ENCODE measurements at regions not wholly inside any gene's neighbourhood (a gene's known extent, or its start where the extent isn't known, plus 50 kb on each side); places are given as distances from the start of the nearest gene placed in this dataset.

DNA sequence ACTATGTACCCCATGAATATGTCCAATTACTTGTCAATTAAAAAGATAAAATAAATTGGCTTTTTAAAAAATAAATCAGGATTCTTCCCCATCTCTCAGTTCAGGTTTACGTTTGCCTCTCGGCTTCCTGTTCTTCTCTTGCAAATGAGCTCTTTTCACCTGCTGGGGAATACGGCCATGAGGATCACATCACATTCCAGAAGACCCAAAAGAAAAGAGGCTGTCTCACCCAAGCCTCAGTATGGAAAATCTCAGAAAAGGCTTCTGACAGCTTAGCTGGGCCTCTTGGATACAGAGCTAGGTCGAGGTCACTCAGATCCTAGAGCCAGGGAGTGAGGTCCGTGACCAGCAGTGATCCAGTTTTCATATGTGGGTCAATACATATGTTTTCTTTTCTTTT lies 171.2 kb upstream of the SDK2 start:
- TF ChIP-seq TAF1 (IDR thresholded peaks at IDR 0.05; ENCODE audit: borderline replicate concordance, insufficient read depth, low read length): no peak
- TF ChIP-seq SIN3A (IDR thresholded peaks at IDR 0.05; ENCODE audit: borderline replicate concordance, insufficient read depth, low read length): no peak
- TF ChIP-seq, protein P1, sequence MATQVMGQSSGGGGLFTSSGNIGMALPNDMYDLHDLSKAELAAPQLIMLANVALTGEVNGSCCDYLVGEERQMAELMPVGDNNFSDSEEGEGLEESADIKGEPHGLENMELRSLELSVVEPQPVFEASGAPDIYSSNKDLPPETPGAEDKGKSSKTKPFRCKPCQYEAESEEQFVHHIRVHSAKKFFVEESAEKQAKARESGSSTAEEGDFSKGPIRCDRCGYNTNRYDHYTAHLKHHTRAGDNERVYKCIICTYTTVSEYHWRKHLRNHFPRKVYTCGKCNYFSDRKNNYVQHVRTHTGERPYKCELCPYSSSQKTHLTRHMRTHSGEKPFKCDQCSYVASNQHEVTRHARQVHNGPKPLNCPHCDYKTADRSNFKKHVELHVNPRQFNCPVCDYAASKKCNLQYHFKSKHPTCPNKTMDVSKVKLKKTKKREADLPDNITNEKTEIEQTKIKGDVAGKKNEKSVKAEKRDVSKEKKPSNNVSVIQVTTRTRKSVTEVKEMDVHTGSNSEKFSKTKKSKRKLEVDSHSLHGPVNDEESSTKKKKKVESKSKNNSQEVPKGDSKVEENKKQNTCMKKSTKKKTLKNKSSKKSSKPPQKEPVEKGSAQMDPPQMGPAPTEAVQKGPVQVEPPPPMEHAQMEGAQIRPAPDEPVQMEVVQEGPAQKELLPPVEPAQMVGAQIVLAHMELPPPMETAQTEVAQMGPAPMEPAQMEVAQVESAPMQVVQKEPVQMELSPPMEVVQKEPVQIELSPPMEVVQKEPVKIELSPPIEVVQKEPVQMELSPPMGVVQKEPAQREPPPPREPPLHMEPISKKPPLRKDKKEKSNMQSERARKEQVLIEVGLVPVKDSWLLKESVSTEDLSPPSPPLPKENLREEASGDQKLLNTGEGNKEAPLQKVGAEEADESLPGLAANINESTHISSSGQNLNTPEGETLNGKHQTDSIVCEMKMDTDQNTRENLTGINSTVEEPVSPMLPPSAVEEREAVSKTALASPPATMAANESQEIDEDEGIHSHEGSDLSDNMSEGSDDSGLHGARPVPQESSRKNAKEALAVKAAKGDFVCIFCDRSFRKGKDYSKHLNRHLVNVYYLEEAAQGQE (IDR thresholded peaks at IDR 0.05; ENCODE audit: insufficient read depth in 1 of 2, low read depth in 2 of 2, low read length in 2 of 2): no peak
- no peak for TF ChIP-seq FOXP2 (optimal IDR thresholded peaks at IDR 0.05; ENCODE audit: borderline replicate concordance, extremely low read depth, extremely low read length, insufficient read depth)
- TF ChIP-seq POLR2AphosphoS5 (IDR thresholded peaks at IDR 0.05; ENCODE audit: low read depth, low read length): no peak

DNA sequence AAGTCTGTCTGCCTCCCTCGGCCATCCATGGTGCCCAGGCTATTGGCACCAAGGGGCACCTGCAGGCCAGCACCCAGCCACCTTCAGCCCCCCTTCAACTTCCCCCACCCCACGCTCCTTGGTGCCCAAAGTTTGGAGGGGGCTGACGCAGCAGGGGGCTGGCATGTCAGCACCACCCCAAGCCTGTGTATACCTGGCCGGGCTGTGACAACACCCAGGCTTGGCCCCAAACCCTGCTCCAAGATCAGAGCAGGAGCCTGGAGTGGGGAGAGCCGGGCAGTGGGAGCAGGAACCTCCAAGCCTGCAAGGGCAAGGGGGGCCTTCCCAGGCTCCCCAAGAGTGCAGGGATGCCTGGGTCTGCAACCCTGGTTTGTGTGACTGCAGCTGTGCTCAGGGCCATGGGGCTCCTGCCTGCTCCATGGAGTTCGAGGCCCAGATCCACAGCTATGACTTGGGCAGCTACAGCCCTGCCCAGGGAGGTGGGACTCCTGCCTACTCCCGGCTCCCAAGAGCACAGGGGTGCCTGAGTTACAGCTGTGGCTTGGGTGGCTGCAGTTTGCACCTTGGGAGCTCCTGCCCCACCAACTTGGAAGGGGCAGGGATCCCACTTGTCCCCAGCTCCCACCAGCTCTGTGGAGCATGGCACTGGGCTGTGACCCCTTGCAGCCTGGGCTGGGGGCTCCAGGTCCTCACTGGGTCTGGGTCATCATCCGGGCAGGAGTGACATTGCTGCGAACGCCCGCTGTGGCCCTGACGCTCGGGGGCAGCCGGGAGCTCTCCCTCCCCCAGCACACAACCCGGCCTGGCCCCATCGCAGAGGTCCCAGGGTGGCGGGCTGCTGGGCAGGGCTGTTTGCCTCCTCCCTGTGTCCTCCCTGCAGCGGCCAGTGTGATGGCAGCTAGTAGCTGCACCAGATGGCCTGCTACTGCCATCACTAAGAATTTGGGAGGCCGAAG lies 175.5 kb upstream of the SDK2 start:
- no peak for TF ChIP-seq SIN3A (IDR thresholded peaks at IDR 0.05; ENCODE audit: borderline replicate concordance, insufficient read depth, low read length)
- TF ChIP-seq, protein P1 (IDR thresholded peaks at IDR 0.05; ENCODE audit: insufficient read depth in 1 of 2, low read depth in 2 of 2, low read length in 2 of 2): no peak
- no peak for TF ChIP-seq POLR2AphosphoS5 (IDR thresholded peaks at IDR 0.05; ENCODE audit: low read depth, low read length)
- no peak for TF ChIP-seq TAF1 (IDR thresholded peaks at IDR 0.05; ENCODE audit: borderline replicate concordance, insufficient read depth, low read length)
- TF ChIP-seq FOXP2 (optimal IDR thresholded peaks at IDR 0.05; ENCODE audit: borderline replicate concordance, extremely low read depth, extremely low read length, insufficient read depth): no peak

DNA sequence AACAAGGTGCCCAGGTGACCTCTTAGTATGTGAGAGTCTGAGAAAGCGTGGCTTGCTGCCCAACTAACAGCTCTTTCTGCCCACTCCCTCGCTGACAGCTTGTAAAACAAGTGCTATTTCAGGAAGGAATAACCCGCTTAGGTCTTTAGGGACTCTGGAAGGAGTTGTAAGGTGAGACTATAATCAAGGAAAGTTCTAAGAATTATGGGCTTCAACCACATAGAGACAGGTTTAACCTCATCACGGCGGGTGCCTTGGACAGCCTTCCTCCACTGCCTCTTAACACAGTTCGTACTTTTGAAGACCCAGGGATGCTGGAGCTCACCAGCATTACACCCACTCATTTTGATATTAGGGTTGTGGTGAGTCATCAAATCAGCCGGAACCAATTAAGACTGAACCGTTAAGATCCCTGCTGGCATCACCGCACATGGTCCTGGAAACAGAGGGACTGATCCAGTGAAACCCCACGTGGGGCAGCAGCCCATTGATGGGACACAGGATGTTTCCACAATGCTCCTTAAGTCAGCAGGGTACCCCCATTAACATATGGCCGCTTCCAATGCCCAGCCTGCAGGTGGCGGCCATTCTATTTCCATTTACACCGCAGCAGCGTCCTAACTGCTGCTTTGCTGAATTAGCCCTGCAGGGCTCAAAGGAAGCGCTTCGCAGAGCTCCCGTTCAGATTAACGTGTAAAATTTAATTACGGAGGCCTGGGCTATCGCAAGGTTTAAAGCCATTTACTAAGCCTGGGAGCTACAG lies 176.6 kb upstream of the SDK2 start:
- no peak for TF ChIP-seq POLR2AphosphoS5 (IDR thresholded peaks at IDR 0.05; ENCODE audit: low read depth, low read length)

DNA sequence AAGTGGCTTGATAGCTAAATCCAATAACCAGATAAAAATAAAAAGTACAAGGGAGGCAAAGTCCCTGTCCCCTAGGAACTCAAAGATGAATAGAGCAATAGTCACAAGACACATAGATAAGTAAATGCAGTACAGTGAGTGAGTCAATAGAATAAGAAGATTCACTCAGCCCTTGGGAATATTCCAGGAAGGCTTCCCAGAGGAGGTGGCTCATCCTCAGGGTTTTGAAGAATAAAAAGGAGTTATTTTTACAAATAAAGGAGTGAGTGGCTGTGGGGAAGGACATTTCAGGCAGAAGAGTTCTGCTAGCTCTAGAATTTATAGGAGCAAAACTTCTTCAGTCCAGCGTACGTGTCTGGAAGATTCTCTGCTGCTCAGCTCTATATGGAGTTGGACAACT lies 177.4 kb upstream of the SDK2 start:
- TF ChIP-seq, protein P1 (IDR thresholded peaks at IDR 0.05; ENCODE audit: insufficient read depth in 1 of 2, low read depth in 2 of 2, low read length in 2 of 2): no peak
- TF ChIP-seq POLR2AphosphoS5 (IDR thresholded peaks at IDR 0.05; ENCODE audit: low read depth, low read length): no peak
- TF ChIP-seq SIN3A (IDR thresholded peaks at IDR 0.05; ENCODE audit: borderline replicate concordance, insufficient read depth, low read length): no peak
- no peak for TF ChIP-seq FOXP2 (optimal IDR thresholded peaks at IDR 0.05; ENCODE audit: borderline replicate concordance, extremely low read depth, extremely low read length, insufficient read depth)
- TF ChIP-seq TAF1 (IDR thresholded peaks at IDR 0.05; ENCODE audit: borderline replicate concordance, insufficient read depth, low read length): no peak

DNA sequence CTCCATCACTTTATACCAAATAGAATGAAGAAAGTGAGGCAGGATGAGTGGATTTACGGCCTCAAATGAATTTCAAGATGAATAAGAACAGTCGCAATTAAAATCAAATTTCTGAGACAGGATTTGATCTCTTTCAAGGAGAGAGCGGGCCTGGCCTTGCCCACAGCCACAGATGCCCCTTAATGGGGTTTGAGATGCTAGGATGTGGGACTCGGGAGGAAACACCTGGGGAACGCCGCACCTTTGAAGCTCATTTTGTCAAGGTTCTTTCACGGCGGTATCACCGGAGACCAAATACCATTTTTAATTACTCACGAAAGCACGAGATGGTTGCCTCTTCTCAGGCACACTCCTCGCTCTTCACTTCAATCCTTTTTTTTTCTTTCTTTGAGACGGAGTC lies 178.1 kb upstream of the SDK2 start:
- TF ChIP-seq TAF1 (IDR thresholded peaks at IDR 0.05; ENCODE audit: borderline replicate concordance, insufficient read depth, low read length) (no peak), FOXP2 (optimal IDR thresholded peaks at IDR 0.05; ENCODE audit: borderline replicate concordance, extremely low read depth, extremely low read length, insufficient read depth) (no peak), POLR2AphosphoS5 (IDR thresholded peaks at IDR 0.05; ENCODE audit: low read depth, low read length) (no peak), SIN3A (IDR thresholded peaks at IDR 0.05; ENCODE audit: borderline replicate concordance, insufficient read depth, low read length) (no peak)
- TF ChIP-seq, protein P1 (IDR thresholded peaks at IDR 0.05; ENCODE audit: insufficient read depth in 1 of 2, low read depth in 2 of 2, low read length in 2 of 2): no peak

All from PFSK-1 (cell line).